Hematopoietic multipotent progenitor cell treated with erythropoietin and hydrocortisone succinate and interleukin-3 and kit ligand, for 6 days (in vitro differentiated cells): ENCODE measurements at regions not wholly inside any gene's neighbourhood (a gene's known extent, or its start where the extent isn't known, plus 50 kb on each side); places are given as distances from the start of the nearest gene placed in this dataset.
A peak's percentile ranks its signal among the peaks of the same experiment; 100 is the strongest.

Experiments
- DNase-seq: peaks from one replicate; pipeline ENCODE4 v3.0.0-alpha.2; 2015

GRCh38 chr9:126225611-126226609 is 100.7 kb upstream of the MVB12B start:
- no peak for DNase-seq

- DNase-seq, result no peak
Observed at GRCh38 chr9:126226991-126227936, 99.4 kb upstream of the MVB12B start.

GRCh38 chr9:126228111-126228780 is 98.4 kb upstream of the MVB12B start:
- DNase-seq, result no peak

- DNase-seq, result peak; percentile 85
Observed at GRCh38 chr9:126228781-126229444, 97.7 kb upstream of the MVB12B start.

GRCh38 chr9:126229501-126229900 is 97.1 kb upstream of the MVB12B start:
- DNase-seq, result no peak

GRCh38 chr9:126230692-126231091 is 95.9 kb upstream of the MVB12B start:
- no peak for DNase-seq

GRCh38 chr9:126232461-126232860 is 94.2 kb upstream of the MVB12B start:
- no peak for DNase-seq

- no peak for DNase-seq
Observed at GRCh38 chr9:126233175-126233574, 93.5 kb upstream of the MVB12B start.

GRCh38 chr9:126233913-126234525 is 92.6 kb upstream of the MVB12B start:
- DNase-seq, result no peak

GRCh38 chr9:126234681-126235335 is 91.8 kb upstream of the MVB12B start:
- DNase-seq, result no peak

GRCh38 chr9:126235336-126236243 is 91.0 kb upstream of the MVB12B start:
- DNase-seq, result no peak

- no peak for DNase-seq
Observed at GRCh38 chr9:126236273-126236672, 90.4 kb upstream of the MVB12B start.

GRCh38 chr9:126238415-126238814 is 88.2 kb upstream of the MVB12B start:
- no peak for DNase-seq

GRCh38 chr9:126239515-126239914 is 87.1 kb upstream of the MVB12B start:
- no peak for DNase-seq

GRCh38 chr9:126240835-126241234 is 85.8 kb upstream of the MVB12B start:
- no peak for DNase-seq

- no peak for DNase-seq
Observed at GRCh38 chr9:126248680-126249079, 77.9 kb upstream of the MVB12B start.

- peak; percentile 36 for DNase-seq
Observed at GRCh38 chr9:126261584-126262356, 64.9 kb upstream of the MVB12B start.

- DNase-seq, result no peak
Observed at GRCh38 chr9:126262738-126263137, 63.9 kb upstream of the MVB12B start.

GRCh38 chr9:126270556-126270955 is 56.1 kb upstream of the MVB12B start:
- no peak for DNase-seq
